ENCODE measurements at regions not wholly inside any gene's neighbourhood (a gene's known extent, or its start where the extent isn't known, plus 50 kb on each side); places are given as distances from the start of the nearest gene placed in this dataset.

- no peak for TF ChIP-seq CTCF (IDR thresholded peaks at IDR 0.05; ENCODE audit: low read length)
- Histone ChIP-seq H3K4me3 (ENCODE audit: low read length) (no peak overlapping the region), H3K36me3 (replicated peaks; ENCODE audit: insufficient read depth, low read length) (no peaks in the 10 kb centered on the region), H3K27ac (ENCODE audit: low read length) (no peak overlapping the region), H3K4me2 (ENCODE audit: low read depth, low read length) (no peak overlapping the region), H3K4me1 (ENCODE audit: low read length) (no peaks in the 10 kb centered on the region), H3F3A (ENCODE audit: insufficient read depth, low read length) (no peaks in the 10 kb centered on the region), H3K79me2 (ENCODE audit: low read length) (no peaks in the 10 kb centered on the region), H3K27me3 (replicated peaks; ENCODE audit: insufficient read depth, low read length) (no peaks in the 10 kb centered on the region), H2AFZ (ENCODE audit: low read length) (no peak overlapping the region), H4K20me1 (ENCODE audit: insufficient read depth, low read length) (no peaks in the 10 kb centered on the region), H3K9me3 (replicated peaks; ENCODE audit: insufficient read depth, low read length) (no peaks in the 10 kb centered on the region), H3K9ac (ENCODE audit: low read length) (no peak overlapping the region), H3K9me2 (replicated peaks; ENCODE audit: insufficient read depth, low read length) (no peaks in the 10 kb centered on the region)
- no peak for DNase-seq
Observed at GRCh38 chr2:137813176-137813575, 151.1 kb upstream of the HNMT start.

- H3K4me2 ChIP-seq (ENCODE audit: low read depth, low read length): no peak overlapping the region
- H3K4me1 ChIP-seq (ENCODE audit: low read length): no peaks in the 10 kb centered on the region
- H4K20me1 ChIP-seq (ENCODE audit: insufficient read depth, low read length): no peaks in the 10 kb centered on the region
- no peak for DNase-seq
- H3K27me3 ChIP-seq (replicated peaks; ENCODE audit: insufficient read depth, low read length): no peaks in the 10 kb centered on the region
- no peaks in the 10 kb centered on the region for H3F3A ChIP-seq (ENCODE audit: insufficient read depth, low read length)
- no peaks in the 10 kb centered on the region for H3K9me3 ChIP-seq (replicated peaks; ENCODE audit: insufficient read depth, low read length)
- no peak overlapping the region for H3K4me3 ChIP-seq (ENCODE audit: low read length)
- no peak overlapping the region for H2AFZ ChIP-seq (ENCODE audit: low read length)
- no peaks in the 10 kb centered on the region for H3K79me2 ChIP-seq (ENCODE audit: low read length)
- TF ChIP-seq EZH2 (optimal IDR thresholded peaks at IDR 0.05; ENCODE audit: low read depth, low read length) (no peak), CTCF (IDR thresholded peaks at IDR 0.05; ENCODE audit: low read length) (no peak), EZH2phosphoT487 (IDR thresholded peaks at IDR 0.05; ENCODE audit: low read length) (no peak)
- no peaks in the 10 kb centered on the region for H3K9me2 ChIP-seq (replicated peaks; ENCODE audit: insufficient read depth, low read length)
- no peak overlapping the region for H3K27ac ChIP-seq (ENCODE audit: low read length)
- no peaks in the 10 kb centered on the region for H3K36me3 ChIP-seq (replicated peaks; ENCODE audit: insufficient read depth, low read length)
- no peak overlapping the region for H3K9ac ChIP-seq (ENCODE audit: low read length)
Observed at GRCh38 chr2:137817058-137817457, 147.2 kb upstream of the HNMT start.

GRCh38 chr2:137823196-137823595 lies 141.1 kb upstream of the HNMT start:
- Histone ChIP-seq H3K9ac (ENCODE audit: low read length) (no peak overlapping the region), H3K4me1 (ENCODE audit: low read length) (no peaks in the 10 kb centered on the region), H3K4me2 (ENCODE audit: low read depth, low read length) (no peak overlapping the region), H3K27me3 (replicated peaks; ENCODE audit: insufficient read depth, low read length) (no peaks in the 10 kb centered on the region), H3K9me2 (replicated peaks; ENCODE audit: insufficient read depth, low read length) (no peaks in the 10 kb centered on the region), H2AFZ (ENCODE audit: low read length) (no peak overlapping the region), H3K27ac (ENCODE audit: low read length) (no peak overlapping the region), H3K4me3 (ENCODE audit: low read length) (no peak overlapping the region), H3K9me3 (replicated peaks; ENCODE audit: insufficient read depth, low read length) (no peaks in the 10 kb centered on the region), H3K36me3 (replicated peaks; ENCODE audit: insufficient read depth, low read length) (no peaks in the 10 kb centered on the region), H3F3A (ENCODE audit: insufficient read depth, low read length) (no peaks in the 10 kb centered on the region), H3K79me2 (ENCODE audit: low read length) (no peaks in the 10 kb centered on the region), H4K20me1 (ENCODE audit: insufficient read depth, low read length) (no peaks in the 10 kb centered on the region)
- TF ChIP-seq EZH2 (optimal IDR thresholded peaks at IDR 0.05; ENCODE audit: low read depth, low read length) (no peak), CTCF (IDR thresholded peaks at IDR 0.05; ENCODE audit: low read length) (no peak), EZH2phosphoT487 (IDR thresholded peaks at IDR 0.05; ENCODE audit: low read length) (no peak)
- peak; percentile 2 for DNase-seq
